ENCODE measurements at regions not wholly inside any gene's neighbourhood (a gene's known extent, or its start where the extent isn't known, plus 50 kb on each side); places are given as distances from the start of the nearest gene placed in this dataset.
"Not testable (repeated sequence)": the region's sequence is repeated elsewhere in the genome, so short reads cannot be mapped to it uniquely, and the experiment has no call there.

GRCh38 chr10:70991140-70992124 is 103.1 kb upstream of the PCBD1 start:
- DNase-seq, result no peak

GRCh38 chr10:70992436-70992835 is 104.1 kb upstream of the PCBD1 start:
- DNase-seq, result no peak

DNA sequence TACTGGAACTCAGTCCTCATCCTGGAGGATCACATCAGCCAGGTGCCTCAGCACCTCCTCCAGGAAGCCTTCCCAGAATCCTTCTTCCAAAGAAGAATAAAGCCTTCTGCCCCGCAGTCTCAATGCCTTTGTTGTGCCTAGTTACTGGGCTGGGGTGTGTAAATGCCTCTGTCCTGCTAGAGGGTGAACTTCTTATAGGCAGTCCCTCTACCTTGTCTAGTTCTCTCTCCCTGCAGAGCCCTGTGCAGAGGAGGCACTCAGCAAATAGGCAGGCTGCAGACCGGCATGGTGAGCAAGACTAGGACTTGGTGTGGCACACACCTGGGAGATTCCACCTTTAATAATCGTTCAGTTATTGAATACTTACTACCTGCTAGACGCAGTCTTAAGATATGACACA is 104.7 kb upstream of the PCBD1 start:
- no peak for DNase-seq

DNA sequence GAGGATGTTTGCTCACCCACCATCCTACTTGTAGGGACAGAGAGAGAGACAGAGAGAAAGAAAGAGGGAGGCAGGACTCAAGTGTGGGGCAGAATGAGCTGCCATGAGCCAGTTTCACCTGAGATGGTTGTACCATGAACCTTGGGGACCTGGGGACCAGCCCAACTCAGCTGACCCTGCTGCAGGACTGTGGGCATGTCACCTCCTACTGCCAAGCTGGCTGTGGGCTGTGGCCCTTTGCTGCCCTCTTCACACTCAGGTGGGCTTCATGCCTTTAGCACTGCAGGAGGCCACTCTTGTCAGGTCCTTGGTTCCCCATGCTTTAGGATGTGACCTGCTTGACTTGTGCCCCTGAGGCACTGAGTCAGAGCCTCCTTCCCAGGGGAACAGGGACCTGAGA is 108.2 kb upstream of the PCBD1 start:
- DNase-seq, result no peak

GRCh38 chr10:70997236-70997635 is 108.9 kb upstream of the PCBD1 start:
- DNase-seq, result no peak

GRCh38 chr10:70998086-70998485 is 109.7 kb upstream of the PCBD1 start:
- DNase-seq, result no peak

DNA sequence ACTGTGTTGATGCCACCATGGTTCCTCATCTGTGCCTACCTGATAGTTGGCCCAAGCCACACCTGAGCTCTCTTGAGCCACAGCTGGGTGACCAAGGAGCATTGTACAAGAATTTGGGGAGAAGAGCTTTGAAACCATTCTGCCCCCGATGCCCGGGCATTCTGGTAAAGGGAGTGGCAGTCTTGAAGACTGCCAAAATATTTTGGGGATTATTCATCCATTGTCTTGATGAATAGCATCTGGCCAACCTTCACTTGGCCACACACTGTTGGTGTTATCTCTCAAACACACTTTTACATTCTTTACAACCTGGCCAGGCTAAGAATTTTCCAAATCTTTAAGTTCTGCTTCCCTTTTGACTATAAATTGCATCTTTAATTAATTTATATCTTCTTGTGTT is 113.1 kb upstream of the PCBD1 start:
- no peak for DNase-seq

- no peak for DNase-seq
Observed at GRCh38 chr10:71004176-71005075, 116.1 kb upstream of the PCBD1 start.

GRCh38 chr10:71005337-71006305 is 117.3 kb upstream of the PCBD1 start:
- DNase-seq, result no peak

DNA sequence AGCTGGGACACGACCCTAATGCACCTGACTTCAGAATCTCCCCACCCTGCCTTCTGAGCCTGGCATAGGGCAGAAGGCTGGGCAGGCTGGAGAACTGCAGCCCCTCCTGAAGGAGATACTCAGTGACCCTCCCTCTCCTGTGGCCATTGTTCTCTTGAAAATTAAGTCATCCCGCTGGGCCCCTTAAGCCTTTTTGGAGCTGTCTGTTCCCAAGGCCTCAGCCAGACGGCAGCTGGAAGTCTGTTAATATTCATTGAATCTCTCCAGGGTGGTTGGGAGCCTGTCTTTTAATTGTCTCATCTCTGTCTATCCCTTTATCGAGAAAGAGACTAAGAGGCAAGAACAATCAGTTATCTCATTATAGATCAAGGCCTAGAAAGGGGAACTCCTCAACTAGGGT is 118.1 kb upstream of the PCBD1 start:
- DNase-seq, result no peak

- DNase-seq, result no peak
Observed at GRCh38 chr10:71007516-71007915, 119.2 kb upstream of the PCBD1 start.

- no peak for DNase-seq
Observed at GRCh38 chr10:71008150-71008549, 119.8 kb upstream of the PCBD1 start.

- DNase-seq, result no peak
Observed at GRCh38 chr10:71009126-71009525, 120.8 kb upstream of the PCBD1 start.

DNA sequence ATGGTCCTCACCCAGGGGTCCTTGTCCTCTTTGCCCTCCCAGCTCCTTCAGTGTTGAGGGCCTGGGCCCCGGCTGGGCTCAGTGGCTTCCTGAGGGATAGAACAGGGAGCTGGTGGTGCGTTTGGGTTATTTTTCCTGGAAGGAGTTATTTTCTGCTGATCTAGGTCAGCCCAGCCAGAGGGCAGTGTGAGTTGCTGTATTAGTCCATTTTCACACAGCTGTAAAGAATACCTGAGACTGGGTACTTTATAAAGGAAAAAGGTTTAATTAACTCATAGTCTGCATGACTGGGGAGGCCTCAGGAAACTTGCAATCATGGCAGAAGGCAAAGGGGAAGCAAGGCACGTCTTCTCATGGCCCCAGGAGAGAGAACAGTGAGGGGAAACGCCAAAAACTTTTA is 122.4 kb upstream of the PCBD1 start:
- no peak for DNase-seq

- DNase-seq, result no peak
Observed at GRCh38 chr10:71011141-71011540, 122.8 kb upstream of the PCBD1 start.

DNA sequence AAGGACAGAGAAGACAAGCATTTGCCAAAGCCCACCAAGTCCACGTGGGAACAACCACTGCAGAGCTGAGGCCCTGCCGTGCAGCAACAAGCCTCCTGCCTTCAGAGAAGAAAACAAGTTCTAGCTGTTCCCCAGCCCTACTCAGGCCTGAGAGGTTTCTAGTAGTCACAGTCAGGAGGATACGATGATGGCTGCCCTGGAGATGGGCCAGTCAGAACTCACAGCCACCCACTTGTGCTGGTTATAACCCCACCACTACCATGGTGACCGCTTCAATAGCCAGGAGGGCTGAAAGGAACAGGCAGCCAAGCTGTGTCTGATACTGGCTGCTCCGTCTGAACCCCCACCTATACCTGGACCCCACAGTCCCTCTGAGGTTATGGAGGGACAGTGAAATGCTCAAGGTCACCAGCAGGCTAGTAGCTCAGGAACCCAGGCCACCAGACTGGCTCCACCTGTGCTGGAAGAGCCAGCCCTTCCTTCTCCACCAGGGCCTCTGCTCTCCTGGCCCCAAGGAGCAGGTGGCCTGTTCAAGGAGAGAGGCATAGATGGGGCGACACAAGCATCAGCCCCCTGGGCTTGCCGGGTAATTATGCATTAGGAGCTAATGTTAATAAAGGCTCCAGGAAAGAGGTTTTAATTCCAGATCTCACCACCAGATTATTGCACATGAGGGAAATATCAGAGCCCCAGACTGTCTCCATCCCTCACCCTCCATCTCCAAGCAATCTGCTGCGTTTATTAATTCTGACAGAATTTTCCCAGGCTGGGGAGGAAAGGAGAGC is 125.8 kb upstream of the PCBD1 start:
- DNase-seq, result no peak

DNA sequence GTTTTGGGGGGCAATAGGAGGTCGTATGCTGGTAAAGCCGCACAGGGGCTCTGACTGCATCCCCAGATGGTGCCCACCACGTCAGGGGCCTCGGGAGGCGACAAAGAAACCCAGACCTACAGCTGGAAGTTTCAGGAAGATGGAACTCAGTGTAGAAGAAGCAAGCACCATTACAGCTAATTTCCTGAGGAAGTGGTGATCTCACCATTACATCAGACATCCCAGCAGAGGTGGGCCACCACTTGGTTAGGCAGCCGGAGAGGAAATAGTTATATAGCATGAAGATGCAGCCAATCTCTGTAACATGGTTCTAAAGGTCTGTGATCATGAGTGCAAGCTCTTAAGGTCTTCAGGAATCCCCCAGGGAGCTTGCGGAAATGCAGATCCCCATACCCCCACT is 127.3 kb upstream of the PCBD1 start:
- DNase-seq, result no peak

DNA sequence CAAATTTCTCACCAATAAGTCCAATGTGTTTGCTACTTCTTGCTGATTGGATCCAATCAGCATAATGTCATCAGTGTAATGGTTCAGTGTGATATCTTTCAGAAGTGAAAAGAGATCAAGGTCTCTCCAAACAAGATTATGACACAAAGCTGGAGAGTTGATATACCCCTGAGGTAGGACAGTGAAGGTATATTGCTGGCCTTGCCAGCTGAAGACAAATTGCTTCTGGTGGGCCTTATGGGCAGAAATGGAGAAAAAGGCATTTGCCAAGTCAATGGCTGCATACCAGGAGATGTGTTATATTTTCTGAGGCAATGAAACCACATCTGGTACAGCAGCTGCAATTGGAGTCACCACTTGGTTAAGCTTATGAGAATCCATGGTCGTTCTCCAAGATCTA is 131.7 kb upstream of the PCBD1 start:
- not testable (repeated sequence) for DNase-seq

- no peak for DNase-seq
Observed at GRCh38 chr10:71021402-71021801, 133.0 kb upstream of the PCBD1 start.

DNA sequence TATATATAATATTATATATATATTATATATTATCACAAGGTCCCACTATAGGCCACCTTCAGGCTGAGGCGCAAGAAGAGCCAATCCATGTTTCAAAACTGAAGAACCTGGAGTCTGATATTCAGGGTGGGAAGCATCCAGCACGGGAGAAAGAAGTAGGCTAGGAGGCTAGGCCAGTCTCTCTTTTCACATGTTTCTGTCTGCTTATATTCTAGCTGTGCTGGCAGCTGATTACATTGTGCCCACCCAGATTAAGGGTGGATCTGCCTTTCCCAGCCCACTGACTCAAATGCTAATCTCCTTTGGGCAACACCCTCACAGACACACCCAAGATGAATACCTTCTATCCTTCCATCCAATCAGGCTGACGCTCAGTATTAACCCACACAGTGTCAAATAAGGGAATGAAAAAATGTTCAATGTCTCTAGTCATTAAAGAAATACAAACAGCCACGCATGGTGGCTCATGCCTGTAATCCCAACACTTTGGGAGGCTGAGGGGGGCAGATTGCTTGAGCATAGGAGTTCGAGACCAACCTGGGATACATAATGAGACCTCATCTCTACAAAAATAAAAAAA is 135.4 kb upstream of the PCBD1 start:
- no peak for DNase-seq

DNA sequence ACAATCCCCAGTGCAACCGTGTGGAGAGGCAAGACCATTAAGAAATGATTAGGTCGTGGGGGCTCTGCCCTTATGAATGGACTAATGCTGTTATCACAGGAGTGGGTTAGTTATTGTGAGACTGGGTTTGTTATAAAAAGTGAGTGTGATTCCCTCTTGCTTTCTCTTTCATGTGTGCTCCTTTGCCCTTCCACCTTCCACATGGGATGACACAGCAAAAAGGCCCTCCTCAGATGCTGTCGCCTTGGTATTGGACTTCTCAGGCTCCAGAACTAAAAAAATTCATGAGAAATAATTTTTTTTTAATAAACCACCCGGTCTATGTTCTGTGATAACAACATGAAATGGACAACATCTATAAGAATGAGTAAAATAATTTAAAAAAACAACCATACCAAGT is 136.1 kb upstream of the PCBD1 start:
- no peak for DNase-seq

Data from NCI-H187 (cell line).